GM18907 (cell line): ENCODE measurements at regions not wholly inside any gene's neighbourhood (a gene's known extent, or its start where the extent isn't known, plus 50 kb on each side); places are given as distances from the start of the nearest gene placed in this dataset.

Experiments
- ATAC-seq: cut with Tn5 transposase; IDR thresholded peaks from one replicate; pipeline ENCODE4 v1.9.1; 2021; ENCODE audit warnings: mild to moderate bottlenecking, moderate library complexity; ENCODE audit not compliant: unreplicated experiment

DNA sequence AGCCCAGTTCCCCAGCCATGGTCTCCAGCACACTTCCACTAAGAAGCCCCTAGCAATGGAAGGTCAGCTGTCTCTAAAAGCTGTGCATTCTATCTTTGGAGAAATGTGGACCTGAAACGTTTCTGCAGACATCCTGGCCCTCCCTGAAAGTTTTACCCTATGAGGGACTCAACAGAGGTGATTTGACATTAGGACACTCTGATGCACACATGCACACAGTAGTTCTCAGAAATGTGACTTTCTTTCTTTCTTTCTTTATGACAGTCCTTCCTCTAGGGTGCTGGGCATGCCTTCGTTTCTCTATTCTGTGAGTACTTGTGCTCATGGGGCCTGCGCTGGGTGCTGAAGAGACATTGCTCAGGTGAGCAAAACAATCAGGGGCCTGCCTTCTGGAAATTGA is 857.3 kb downstream of the RNF144A start:
- ATAC-seq, result no peak

DNA sequence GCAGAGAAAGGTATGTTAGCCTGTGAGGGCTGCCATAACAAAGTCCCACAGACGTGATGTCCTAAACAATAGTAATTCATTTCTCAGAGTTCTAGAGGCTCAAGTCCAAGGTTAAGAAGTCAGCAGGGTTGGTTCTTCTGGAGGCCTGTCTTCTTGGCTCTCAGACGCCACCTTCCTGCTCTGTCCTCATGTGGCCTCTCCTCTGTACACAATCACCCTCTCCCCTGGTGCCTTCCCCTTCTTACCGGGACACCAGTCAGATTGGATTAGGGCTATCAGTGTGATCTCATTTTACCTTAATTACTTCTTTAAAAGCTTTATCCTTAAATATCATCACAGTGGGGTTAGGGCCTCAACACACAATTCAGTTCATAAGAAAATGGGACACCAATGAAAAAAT is 860.5 kb downstream of the RNF144A start:
- no peak for ATAC-seq

DNA sequence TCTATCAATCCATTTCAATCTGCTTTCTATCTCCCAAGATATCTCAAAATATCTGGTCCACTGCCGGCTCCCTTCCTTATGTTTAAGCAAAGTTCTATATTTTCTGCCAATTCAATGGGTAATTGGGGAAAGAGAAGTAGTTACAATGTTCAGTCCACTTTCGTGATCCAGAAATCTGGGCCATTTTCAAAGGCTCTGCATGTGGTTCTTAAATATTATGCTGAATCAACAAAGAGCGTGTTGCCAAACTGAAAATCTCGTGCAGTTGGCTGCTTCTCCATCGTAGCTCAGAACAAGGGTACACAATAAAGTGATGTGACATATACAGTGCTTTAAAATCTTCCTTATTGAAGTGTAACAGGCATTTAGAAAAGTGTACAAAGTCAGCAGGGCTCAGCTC is 863.1 kb downstream of the RNF144A start:
- no peak for ATAC-seq

DNA sequence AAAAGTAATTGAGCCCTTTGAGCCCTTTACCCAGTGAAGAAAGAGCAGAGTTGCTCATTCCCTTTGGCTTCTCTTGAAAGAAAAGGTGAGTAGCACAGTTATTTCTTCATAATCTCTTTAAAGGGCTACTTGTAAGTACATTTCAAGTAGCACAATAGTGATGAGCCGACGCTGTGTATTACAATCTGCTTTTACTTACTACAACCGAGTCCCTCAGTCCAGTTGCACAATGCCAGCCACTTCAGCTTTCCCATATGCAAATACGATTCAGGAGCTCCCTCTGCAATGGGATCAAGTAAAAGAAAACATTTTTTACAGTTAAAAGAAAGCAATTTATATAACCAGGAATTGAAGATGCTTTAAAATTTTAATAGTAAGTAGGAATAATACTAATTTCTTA is 868.5 kb downstream of the RNF144A start:
- ATAC-seq, result no peak

DNA sequence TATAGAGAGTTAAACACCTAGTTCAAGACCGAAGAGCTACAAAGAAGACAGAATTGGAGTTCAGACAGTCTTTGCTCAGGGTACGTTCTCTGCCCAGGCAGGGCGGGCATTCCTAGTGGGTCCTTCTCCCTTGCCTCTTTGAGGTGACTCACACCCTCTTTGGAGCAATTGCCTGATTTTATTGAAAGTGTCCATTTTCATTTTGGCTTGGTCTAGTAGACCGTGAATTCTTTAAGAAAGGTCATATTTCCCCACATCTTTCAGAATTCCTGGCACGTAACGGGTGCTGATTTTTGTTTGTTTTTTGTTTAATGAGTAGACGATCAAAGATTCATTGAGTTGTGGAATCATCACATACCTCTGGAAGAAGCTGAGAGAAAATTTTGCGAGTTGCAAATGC is 871.5 kb downstream of the RNF144A start:
- ATAC-seq, result no peak

DNA sequence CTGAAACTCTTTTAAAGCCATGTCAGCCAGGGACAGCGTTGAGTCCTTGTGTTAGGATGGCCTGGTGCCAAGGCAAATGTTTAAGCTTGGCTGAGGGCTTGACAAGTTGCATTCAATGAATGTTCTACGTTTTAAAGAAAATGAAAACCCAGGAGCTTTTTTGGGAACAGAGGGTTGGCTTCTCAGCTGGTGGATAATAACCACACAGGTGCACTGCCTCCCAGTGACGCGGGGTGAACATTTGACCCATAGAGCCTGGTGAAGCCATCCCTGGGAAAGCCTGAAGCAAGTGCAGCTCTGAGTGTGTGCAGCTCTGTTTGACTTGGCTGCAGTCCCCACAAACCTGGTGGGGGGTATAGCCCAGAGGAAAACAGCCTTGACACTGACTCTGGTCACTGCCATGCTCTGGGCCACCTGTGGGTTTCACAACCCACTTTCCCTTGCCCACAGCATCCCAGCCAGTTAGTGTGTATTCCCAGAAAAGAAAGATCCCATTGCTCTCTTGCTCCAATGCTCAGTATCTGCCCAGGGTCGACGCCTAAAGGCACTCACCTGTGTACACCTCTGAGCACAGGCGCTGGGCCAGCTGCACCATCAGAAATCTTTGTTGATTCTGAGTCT is 874.9 kb downstream of the RNF144A start:
- ATAC-seq, result no peak

DNA sequence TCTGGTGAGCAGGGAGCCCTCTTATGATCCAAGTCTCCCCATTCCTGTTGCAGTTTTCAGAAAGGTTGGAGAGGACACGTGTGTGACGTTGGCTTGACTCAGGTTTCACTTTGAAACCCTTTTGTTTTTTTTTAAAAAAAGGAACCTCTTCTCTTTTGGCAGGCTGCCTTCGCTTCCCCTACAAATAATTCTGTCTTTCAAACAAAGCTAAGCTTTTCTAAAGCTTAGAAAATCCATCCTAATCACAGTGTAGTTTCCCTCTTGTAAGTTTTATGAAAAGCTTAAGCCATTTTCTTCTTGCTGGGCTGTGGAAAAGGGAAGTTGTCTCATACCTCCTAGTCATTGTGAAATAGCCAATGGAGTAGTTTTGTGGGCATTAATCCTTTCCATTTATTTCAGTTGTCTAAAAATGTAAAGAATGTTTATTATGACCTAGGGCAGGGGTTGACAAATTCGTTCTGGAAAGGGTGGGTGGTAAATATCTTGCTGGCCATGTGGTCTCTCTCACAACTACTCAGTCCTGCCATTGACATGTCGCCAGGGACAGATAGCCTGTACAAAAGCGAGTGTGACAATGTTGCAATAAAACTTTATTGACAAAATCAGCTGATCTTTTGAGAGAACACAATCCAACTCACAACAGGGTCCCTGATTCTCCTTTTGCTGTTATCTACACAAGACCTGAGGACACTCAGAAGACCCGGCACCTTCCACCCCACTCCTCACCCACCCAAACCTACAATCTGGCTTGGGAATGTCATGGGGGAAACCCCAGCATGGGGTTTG is 878.8 kb downstream of the RNF144A start:
- no peak for ATAC-seq

DNA sequence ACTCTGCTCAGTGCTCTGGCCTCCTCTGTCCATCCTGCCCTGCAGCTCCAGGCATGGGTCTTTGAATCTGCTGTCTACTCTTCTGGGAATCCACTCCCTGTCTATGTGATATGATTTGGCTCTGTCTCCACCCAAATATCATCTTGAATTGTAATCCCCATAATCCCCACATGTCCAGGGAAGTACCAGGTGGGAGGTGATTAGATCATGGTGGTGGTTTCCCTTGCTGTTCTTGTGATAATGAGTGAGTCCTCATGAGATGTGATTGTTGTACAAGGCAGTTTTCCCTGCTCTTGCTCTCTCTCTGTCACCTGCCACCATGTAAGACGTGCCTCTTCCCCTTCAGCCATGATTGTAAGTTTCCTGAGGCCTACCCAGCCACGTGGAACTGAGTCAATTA is 881.8 kb upstream of the ID2 start:
- ATAC-seq, result no peak

DNA sequence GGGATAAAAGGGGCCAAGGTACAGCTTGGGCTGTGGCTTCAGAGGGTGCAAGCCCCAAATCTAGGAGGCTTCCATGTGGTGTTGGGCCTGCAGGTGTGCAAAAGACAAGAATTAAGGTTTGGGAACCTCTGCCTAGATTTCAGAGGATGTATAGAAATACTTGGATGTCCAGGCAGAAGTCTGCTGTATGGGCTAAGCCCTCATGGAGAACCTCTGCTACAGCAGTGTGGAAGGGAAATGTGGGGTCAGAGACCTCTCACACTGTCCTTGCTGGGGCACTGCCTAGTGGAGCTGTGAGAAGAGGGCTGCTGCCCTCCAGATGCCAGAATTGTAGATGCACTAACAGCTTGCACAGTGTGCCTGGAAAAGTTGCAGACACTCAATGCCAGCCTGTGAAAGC is 880.6 kb upstream of the ID2 start:
- no peak for ATAC-seq

DNA sequence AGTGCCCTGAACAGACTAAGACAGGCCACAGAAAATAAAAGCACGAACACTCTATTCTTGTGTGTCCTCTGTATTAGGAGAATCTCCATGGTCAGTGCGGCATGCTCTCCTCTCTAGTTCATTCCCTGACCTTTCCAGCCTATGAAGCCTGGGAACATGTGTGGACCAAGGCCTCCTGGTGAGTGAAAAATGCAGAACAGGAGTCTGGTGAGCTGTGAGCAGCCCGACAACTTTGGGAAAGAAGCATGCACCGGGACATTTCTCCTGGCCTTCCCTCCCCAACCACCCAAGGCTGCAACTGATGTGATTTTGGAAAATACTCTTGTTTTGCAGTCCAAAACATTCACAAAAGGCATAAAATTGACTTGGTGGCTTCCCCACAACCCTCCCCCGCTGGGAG is 878.3 kb upstream of the ID2 start:
- ATAC-seq, result no peak

DNA sequence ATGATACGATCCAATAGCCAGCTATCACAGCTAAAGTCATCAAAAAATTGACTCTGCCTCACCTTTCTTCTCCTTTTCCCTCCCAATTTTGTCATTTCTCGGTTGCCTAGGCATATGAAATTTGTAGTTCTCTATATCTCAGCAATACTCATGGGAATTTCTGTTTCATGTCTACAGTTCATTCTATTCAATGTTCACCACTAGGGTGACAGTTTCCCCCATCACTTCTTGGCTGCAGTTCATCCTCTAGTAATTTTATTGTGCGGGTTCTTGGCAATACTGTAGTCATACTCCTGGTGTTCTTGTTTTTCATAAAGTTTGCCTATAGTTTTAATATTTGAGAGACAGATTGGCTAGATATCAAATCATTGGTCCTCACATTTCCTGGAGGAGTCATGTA is 872.2 kb upstream of the ID2 start:
- no peak for ATAC-seq

DNA sequence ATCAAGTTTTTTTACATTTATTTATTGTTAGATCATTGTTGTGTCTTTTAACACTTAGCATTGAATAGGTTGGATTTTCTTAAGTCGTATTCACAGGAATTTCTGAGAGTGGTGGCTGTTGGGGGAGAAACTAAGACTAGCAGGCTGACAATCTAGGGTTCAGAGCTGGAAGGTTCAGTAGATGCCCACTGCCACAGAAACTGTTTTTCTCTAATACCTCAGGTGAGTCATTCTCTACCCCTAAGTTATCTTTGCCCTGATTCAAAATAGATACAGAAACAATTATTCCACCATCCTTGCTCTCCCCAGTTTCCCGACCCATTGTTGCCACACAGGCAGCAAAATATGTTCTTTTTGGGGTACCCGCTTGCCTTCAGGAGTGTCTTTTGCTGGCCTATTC is 870.8 kb upstream of the ID2 start:
- ATAC-seq, result no peak

DNA sequence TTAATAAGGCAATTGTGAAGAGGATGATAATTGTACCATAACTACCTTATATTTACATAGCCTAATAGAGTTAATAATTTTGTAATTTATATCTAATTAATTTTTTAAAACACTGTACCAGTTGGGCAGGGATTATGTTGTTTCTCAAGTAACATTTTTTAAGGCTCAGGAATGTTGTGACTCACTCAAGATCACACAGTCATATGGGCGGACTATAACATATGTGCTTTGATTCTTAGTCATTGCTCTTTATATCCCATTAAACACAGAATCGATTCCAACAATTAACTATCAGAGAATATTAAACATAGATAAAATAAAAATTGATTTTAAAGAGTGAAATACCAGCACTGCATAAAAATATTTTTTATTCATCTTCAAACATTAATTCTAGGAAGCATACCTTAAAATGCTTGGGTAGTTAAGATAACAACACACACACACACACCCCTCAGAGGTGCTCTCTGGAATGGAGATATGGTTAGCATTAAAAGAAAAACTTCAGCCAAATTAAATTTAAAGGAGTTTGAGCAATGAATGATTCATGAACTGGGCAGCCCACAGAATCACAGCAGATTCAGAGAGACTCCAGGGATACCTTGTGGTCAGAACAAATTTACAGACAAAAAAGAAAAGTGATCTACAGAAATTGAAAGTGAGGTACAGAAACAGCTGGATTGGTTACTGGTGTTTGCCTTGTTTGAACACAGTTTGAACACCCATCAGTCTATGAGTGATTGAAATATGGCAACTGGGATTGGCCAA is 869.4 kb upstream of the ID2 start:
- ATAC-seq, result no peak

DNA sequence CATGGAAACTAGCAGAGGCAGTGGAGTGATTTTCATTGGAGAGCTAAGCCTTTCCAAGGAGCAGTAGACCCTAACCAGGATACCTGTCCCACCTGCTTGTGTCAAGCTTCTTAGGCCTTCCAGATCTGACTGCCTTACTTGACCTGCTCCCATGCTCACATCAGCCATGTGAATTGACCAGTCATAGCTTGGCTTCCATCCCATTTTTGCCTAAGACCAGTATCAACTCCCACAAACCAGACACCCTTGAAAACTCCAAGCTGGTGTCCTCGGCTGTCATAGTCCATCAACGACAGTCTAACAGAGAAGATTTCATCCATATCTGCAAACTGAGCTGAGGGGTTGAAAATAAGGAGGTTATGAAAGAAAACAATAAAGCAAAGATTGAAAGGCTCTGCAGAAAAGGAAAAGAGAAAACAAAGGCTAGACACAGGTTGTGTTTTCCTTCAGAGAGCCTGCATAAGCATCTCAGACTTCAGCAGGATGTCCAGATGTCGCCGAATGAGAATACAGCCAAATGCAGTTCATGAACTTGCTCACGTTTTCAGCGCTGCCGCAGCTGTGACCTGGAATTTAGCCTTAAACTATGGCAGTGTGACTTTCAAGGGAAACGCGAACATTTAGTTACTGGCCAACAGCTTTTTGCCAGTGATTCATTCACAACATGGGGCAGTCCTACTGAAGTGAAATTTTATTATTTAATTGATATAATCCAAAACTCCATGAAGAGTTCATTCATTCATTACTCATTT is 868.1 kb upstream of the ID2 start:
- no peak for ATAC-seq

DNA sequence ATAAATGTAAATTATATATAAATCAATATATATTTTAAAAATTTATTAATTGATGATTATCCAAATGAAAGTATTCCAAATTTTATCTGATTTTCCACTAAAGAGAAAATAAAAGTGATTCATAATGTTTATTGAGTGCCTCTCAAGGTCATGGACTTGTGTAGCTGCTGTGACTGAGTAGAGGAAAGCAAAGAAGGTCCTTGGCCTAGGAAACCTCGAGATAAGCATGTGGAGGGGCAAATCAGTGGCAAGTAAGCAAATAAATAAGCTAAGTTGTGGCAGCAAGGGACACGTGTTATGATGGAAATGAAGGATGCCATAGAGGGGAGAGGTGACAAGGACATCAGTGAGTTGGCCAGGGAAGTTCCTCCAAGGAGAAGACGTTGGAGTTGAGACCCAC is 866.1 kb upstream of the ID2 start:
- no peak for ATAC-seq

DNA sequence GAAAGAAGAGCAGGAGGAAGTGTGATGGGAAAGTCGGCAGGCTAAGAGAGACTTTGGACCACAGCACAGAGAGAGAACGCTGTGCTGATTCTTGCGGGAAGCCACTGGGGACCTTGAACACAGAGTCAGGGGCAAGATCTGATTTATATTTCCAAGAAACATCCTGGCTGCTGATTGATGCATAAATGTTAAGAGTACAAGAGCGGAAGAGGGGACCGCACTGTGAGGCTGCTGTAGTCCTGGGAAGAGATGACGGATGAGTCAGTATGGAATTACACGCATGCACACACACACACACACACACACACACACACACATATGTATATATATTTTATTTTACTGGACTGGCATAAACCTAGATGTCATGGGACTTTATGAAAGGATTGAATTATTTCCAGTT is 865.6 kb upstream of the ID2 start:
- ATAC-seq, result no peak

DNA sequence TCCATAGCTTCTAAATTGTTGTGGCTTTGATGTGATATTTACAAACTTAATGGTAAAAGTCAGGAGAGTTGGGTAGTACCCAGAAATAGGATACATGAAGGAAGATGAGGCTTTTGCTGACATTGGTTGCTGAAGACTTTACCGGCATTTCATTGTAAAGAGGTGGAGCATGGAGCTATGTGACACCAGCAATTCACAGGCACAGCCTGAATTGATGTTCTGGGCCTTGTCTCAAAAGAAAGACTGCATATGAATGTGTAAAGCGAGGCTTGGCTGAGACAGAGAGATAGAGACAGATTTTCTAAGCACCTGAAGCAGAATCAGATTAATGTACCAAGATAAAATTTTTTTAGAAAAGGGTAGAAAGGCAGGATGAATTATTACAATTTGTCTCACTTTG is 864.9 kb upstream of the ID2 start:
- ATAC-seq, result no peak

DNA sequence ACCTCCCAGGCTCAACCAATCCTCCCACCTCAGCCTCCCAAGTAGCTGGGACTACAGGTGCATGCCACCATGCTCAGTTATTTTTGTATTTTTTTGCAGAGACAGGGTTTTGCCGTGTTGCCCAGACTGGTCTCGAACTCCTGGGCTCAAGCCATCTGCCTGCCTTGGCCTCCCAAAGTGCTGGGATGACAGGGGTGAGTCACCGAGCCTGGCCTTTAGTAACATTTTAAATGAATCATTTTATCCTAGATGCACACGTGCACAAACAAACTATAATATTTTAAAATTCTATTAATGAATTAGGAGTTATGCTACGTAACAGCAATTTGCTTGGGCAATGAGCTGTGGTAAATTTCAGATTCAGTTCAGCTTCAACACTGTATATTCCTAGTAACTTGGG is 862.5 kb upstream of the ID2 start:
- ATAC-seq, result no peak

DNA sequence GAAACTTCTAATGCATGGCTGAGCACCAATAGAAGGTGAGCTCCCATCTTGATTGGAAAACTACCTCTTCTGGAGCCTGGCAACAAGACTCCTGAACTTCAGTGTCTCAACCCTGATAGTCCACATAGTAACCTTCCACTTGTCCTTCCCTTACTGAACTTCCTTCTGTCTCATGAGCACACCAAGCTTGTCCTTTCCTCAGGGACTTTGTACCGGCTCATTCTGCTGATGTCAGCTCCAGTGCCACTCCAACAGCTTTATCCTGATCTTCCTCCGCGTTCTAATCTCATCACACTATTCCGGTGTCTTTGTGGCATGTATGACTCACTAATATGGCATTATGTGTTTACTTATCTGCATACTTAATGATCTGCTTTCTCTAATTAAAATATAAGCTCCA is 862.0 kb upstream of the ID2 start:
- no peak for ATAC-seq

DNA sequence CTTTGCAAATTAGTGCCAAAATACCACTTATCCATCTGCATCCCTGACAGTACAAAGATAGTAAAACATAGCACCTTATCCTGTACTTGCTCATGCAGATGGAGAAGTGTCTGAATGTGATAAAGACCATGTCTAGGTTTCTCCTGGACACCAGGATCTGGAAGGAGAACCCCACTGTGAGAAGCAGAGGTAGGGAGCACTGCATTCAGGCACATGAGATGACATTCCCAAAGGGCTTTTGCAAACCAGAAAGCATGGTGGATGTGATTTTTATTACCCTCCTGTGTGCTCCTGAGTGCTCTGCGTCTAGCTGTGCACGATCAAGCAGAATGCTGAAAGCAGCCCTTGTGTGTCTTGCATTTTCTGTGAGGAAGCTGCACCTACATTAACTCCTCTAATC is 857.6 kb upstream of the ID2 start:
- no peak for ATAC-seq

DNA sequence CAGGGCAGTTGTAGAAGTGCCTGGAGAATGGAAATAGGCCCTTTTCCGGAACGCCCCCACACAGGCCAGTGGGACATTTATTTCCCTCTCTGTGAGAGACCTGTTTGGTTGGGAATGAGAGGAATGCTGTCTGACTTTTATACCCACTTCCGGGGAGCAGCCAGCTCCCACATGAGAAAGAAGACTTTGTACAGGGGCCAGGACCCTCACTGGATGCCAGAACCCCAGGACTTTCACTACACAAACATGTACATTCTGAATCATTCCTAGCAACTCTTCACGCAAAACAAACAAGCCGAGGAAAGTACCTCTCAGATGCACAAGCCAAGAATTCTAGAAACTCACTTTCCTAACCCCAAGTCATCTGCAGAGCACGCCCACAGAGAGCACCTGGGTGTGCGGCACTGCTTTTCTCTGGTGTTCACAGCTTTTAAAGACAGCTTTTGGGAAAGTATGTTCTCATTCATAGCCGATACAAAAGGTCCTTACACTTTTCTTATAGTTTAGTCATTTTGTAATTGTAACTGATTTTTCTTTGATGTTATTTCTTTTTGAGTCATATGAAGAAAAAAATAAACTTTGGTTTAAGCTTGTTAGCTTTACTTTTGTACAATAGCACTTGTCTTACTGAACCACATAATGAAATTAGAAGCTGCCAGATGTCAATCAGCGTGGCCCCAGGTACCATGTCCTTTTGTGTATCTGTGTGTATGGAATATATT is 856.1 kb upstream of the ID2 start:
- ATAC-seq, result peak; percentile 56
